HepG2 (cell line): ENCODE measurements at regions not wholly inside any gene's neighbourhood (a gene's known extent, or its start where the extent isn't known, plus 50 kb on each side); places are given as distances from the start of the nearest gene placed in this dataset.

Source experiments
- ATAC-seq: fragments of 200-7000 bp; cut with Tn5 transposase; 3 replicates; pipeline ENCODE4 v1.9.1; 2020; ENCODE audit warnings: mild to moderate bottlenecking, moderate library complexity
- BruUV-seq: library from RNA; stranded (reverse); fragments of 400-500 nt; replicated peaks from 2 replicates; lab custom pipeline; 2021; lab: Mats Ljungman, UMichigan
- CTCF ChIA-PET: fragments of 300-600 bp; formaldehyde crosslinking; extraction: SDS; loops from one replicate; lab custom pipeline; 2021; ENCODE audit warnings: low total read pairs, inconsistent platforms, low intra/inter-chr PET ratio; lab: Yijun Ruan, JAX
- POLR2A ChIA-PET: fragments of 350-600 bp; sonication (Branson Sonifier 250); formaldehyde crosslinking; loops from one replicate; lab custom pipeline; 2020; ENCODE audit warnings: antibody characterized with exemption, inconsistent platforms; lab: Yijun Ruan, JAX
- DNase-seq: peaks from one replicate; pipeline ENCODE4 v3.0.0-alpha.2; 2015; ENCODE audit warnings: low spot score
- FAIRE-seq: peaks from 3 replicates; lab custom pipeline; 2011; peaks lifted over from hg19 to GRCh38; lab: Jason Lieb, UNC
- H2AFZ ChIP-seq: one replicate; pipeline ENCODE4 v1.6.1; 2011; ENCODE audit warnings: low read length, inconsistent platforms
- H3K27ac ChIP-seq: fragments of 300-600 bp; 3 replicates; pipeline ENCODE4 v1.8.0; 2011; ENCODE audit warnings: mixed run types, mild to moderate bottlenecking, mixed read lengths, low read length, inconsistent platforms; ENCODE audit not compliant: insufficient read depth; ENCODE audit errors: extremely low read length
- H3K27me3 ChIP-seq, 2 experiments: fragments of 200-600 bp in 1 of 2; 2 replicates in 1 of 2; 3 replicates in 1 of 2; pipeline versions ENCODE4 v1.6.0 to v1.8.0; 2011; ENCODE audit warnings: low read length in 2 of 2, mild to moderate bottlenecking in 2 of 2, moderate library complexity in 2 of 2, inconsistent platforms in 1 of 2; ENCODE audit not compliant: insufficient read depth in 2 of 2, control insufficient read depth in 1 of 2
- H3K36me3 ChIP-seq, 2 experiments: fragments of 200-600 bp in 1 of 2; replicated peaks in 1 of 2; 2 replicates in 1 of 2; 3 replicates in 1 of 2; pipeline versions ENCODE4 v1.5.1 to v1.8.0; 2011; ENCODE audit warnings: low read length in 2 of 2, inconsistent platforms in 1 of 2; ENCODE audit not compliant: insufficient read depth in 2 of 2, control insufficient read depth in 1 of 2
- H3K4me1 ChIP-seq: 2 replicates; pipeline ENCODE4 v1.5.1; 2012; ENCODE audit warnings: low read length, inconsistent platforms; ENCODE audit not compliant: insufficient read depth
- H3K4me2 ChIP-seq: 2 replicates; pipeline ENCODE4 v1.6.0; 2011; ENCODE audit warnings: low read depth, low read length, inconsistent platforms
- H3K4me3 ChIP-seq, 3 experiments: fragments of 200-600 bp in 1 of 3; sonication (generic), shearing (Covaris generic) in 1 of 3; replicated peaks in 1 of 3; 2 replicates each; pipeline ENCODE4 v1.5.1; 2011 to 2016; ENCODE audit warnings: low read length in 3 of 3, inconsistent platforms in 2 of 3, low read depth in 2 of 3, mild to moderate bottlenecking in 2 of 3, control low read depth in 1 of 3, mixed read lengths in 1 of 3; ENCODE audit not compliant: insufficient read depth in 1 of 3
- H3K79me2 ChIP-seq: one replicate; pipeline ENCODE4 v1.6.1; 2011; ENCODE audit warnings: low read length, inconsistent platforms; ENCODE audit not compliant: insufficient read depth
- H3K9ac ChIP-seq: 2 replicates; pipeline ENCODE4 v1.6.0; 2011; ENCODE audit warnings: mild to moderate bottlenecking, low read depth, low read length, inconsistent platforms; ENCODE audit not compliant: insufficient read depth
- H3K9me3 ChIP-seq: 2 replicates; pipeline ENCODE4 v1.5.1; 2012; ENCODE audit warnings: mild to moderate bottlenecking, low read length
- H4K20me1 ChIP-seq: 2 replicates; pipeline ENCODE4 v1.6.0; 2011; ENCODE audit warnings: inconsistent platforms, mild to moderate bottlenecking, low read length, moderate library complexity; ENCODE audit not compliant: insufficient read depth
- CSRNP1 ChIP-seq: sonication (generic); formaldehyde crosslinking; IDR thresholded peaks from 2 replicates; pipeline ENCODE4 v1.8.1; 2023; ENCODE audit warnings: mild to moderate bottlenecking, missing genetic modification reagents
- ERF ChIP-seq: IDR thresholded peaks from 2 replicates; pipeline ENCODE4 v1.6.1; 2018; ENCODE audit warnings: missing biosample characterization, missing genetic modification reagents
- ETV6 ChIP-seq: sonication (generic); formaldehyde crosslinking; conservative IDR thresholded peaks from 2 replicates; pipeline ENCODE4 v1.4.0; 2020; ENCODE audit warnings: missing genetic modification reagents
- NFE2L2 ChIP-seq: fragments of 150-350 bp; IDR thresholded peaks from 2 replicates; pipeline ENCODE4 v1.6.1; 2014; ENCODE audit warnings: low read length
- NONO ChIP-seq, 2 experiments: fragments of 450-650 bp in 1 of 2; sonication (generic) in 1 of 2; formaldehyde crosslinking in 1 of 2; IDR thresholded peaks in 1 of 2; conservative IDR thresholded peaks in 1 of 2; 2 replicates each; pipeline versions ENCODE4 v1.6.1 to v1.8.0; 2017 to 2022; ENCODE audit warnings: mild to moderate bottlenecking in 1 of 2, missing genetic modification reagents in 1 of 2, moderate library complexity in 1 of 2
- TARDBP ChIP-seq: sonication (generic); formaldehyde crosslinking; IDR thresholded peaks from 2 replicates; pipeline ENCODE4 v1.8.0; 2022; ENCODE audit warnings: mild to moderate bottlenecking, missing genetic modification reagents
- TMF1 ChIP-seq: sonication (generic); formaldehyde crosslinking; IDR thresholded peaks from 2 replicates; pipeline ENCODE4 v1.8.1; 2022; ENCODE audit warnings: low read depth, missing genetic modification reagents
- ZNF121 ChIP-seq: sonication (generic); formaldehyde crosslinking; IDR thresholded peaks from 2 replicates; pipeline ENCODE4 v1.5.0; 2020; ENCODE audit warnings: mild to moderate bottlenecking, missing genetic modification reagents
- ZNF564 ChIP-seq: sonication (generic); formaldehyde crosslinking; IDR thresholded peaks from 2 replicates; pipeline ENCODE4 v1.8.1; 2023; ENCODE audit warnings: mild to moderate bottlenecking, missing genetic modification reagents
- ZNF619 ChIP-seq: sonication (generic); formaldehyde crosslinking; IDR thresholded peaks from 2 replicates; pipeline ENCODE4 v1.4.0; 2020; ENCODE audit warnings: mild to moderate bottlenecking, missing genetic modification reagents
- ZNF768 ChIP-seq: sonication (generic); formaldehyde crosslinking; IDR thresholded peaks from 2 replicates; pipeline ENCODE4 v1.4.0; 2020; ENCODE audit warnings: missing genetic modification reagents
- WGBS: methylation state at CpG from one replicate; pipeline ENCODE4 v1.1.6; 2017; ENCODE audit warnings: low lambda C conversion rate; 5-methylcytosine and 5-hydroxymethylcytosine counted together
- in situ Hi-C: cut with HindIII; loops from 2 replicates; pipeline ENCODE4 v1.10.0; 2017; ENCODE audit warnings: low pct_unique_long_range_greater_than_20kb; ENCODE audit not compliant: extremely low pct_ligation_motif_present
- intact Hi-C: fragments of 100-400 bp; cut with micrococcal nuclease; formaldehyde crosslinking; loops from one replicate; pipeline ENCODE4 v1.10.0; 2022; ENCODE audit not compliant: unreplicated experiment
- TF ChIP-seq, protein P1 (sequence below), 2 experiments: sonication (generic) in 1 of 2; formaldehyde crosslinking in 1 of 2; IDR thresholded peaks; 2 replicates each; pipeline versions ENCODE4 v1.4.0 to v1.6.1; 2016 to 2020; ENCODE audit warnings: borderline replicate concordance in 1 of 2, low read depth in 1 of 2, mild to moderate bottlenecking in 1 of 2, missing genetic modification reagents in 1 of 2

DNA sequence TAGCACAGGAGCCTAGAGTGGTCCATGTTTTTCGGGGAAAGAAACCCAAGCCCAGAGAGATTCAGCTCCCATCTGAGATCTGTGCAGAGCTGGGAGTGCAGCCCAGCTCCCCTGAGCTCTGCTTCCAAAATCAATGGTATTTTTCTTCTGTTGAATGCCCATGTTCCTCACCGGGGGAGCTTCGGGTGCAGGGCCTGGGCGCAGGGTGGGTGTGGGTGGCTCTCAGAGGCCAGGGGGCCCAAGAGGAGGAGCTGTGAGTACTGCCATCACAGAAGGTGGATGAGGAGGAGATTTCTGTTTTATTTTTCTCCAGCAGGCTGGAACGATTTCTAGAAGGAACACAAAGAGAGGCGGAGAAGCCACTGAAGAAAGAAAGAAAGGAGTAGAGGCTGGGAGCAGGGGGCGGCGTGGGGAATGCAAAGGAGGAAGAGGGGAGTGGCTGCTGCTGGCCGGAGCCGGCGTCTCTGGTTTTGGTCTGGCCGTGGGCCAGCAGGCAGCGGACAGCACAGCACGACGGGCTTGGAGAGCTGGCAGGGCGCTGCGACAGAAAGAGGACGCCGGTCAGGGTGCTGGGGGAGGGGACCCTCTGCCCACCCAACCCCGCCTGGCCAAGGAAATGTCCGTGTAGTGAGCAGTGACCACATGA lies 76.2 kb upstream of the KSR1 start (continued):
- no peak for TF ChIP-seq CSRNP1 (CRISPR knock-in tag)
- peak; percentile 77 for TF ChIP-seq ZNF121 (CRISPR knock-in tag)
- no peak for TF ChIP-seq NONO (IDR thresholded peaks at IDR 0.05)
- TF ChIP-seq NONO (CRISPR knock-in tag; conservative IDR thresholded peaks at IDR 0.05) = no peak
- TF ChIP-seq TMF1 = no peak
- TF ChIP-seq ERF (CRISPR knock-in tag) = no peak
- TF ChIP-seq ZNF768 (CRISPR knock-in tag) = peak; percentile 50; the same call in 1 of the 2 replicates
- TF ChIP-seq, all 625 proteins: peak for 3

- Histone ChIP-seq H4K20me1 (no peaks in the 10 kb centered on the region), H3K4me2 (peak overlapping the region; percentile 70), H3K27ac (no peak overlapping the region), H3K79me2 (no peaks in the 10 kb centered on the region), H2AFZ (no peak overlapping the region), H3K9ac (0 out of 2 replicates have a peak overlapping the region, but pooled peaks have one; percentile 1), H3K36me3 (no peaks in the 10 kb centered on the region), H3K4me1 (peaks cover 28% of the 10 kb centered on the region), H3K9me3 (peaks cover 5% of the 10 kb centered on the region; the same call in 1 of the 2 replicates), H3K4me3 (peak overlapping the region in 1 of 3 experiments; percentile 51; a peak in 2 of 6 replicates), H3K27me3 (peaks cover 0 to 6% of the 10 kb centered on the region in 2 experiments; a peak in 2 of 5 replicates)
- 0 out of 2 replicates have a peak, but pooled peaks have one; percentile 8 for TF ChIP-seq ZNF564
- TF ChIP-seq ETV6 (CRISPR knock-in tag) = no peak
- TF ChIP-seq NFE2L2 = no peak
- TF ChIP-seq, protein P1, sequence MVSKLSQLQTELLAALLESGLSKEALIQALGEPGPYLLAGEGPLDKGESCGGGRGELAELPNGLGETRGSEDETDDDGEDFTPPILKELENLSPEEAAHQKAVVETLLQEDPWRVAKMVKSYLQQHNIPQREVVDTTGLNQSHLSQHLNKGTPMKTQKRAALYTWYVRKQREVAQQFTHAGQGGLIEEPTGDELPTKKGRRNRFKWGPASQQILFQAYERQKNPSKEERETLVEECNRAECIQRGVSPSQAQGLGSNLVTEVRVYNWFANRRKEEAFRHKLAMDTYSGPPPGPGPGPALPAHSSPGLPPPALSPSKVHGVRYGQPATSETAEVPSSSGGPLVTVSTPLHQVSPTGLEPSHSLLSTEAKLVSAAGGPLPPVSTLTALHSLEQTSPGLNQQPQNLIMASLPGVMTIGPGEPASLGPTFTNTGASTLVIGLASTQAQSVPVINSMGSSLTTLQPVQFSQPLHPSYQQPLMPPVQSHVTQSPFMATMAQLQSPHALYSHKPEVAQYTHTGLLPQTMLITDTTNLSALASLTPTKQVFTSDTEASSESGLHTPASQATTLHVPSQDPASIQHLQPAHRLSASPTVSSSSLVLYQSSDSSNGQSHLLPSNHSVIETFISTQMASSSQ (IDR thresholded peaks at IDR 0.05; ENCODE audit: low read depth) = no peak
- TF ChIP-seq, protein P1 (CRISPR knock-in tag; IDR thresholded peaks at IDR 0.05; ENCODE audit: borderline replicate concordance) = peak; percentile 6; the same call in 1 of the 2 replicates
- TF ChIP-seq ZNF619 (CRISPR knock-in tag) = 0 out of 2 replicates have a peak, but pooled peaks have one; percentile 0
- TF ChIP-seq TARDBP (CRISPR knock-in tag) = no peak
- WGBS = 44% methylated on average over 8 of the region's 10 CpGs
- DNase-seq (no peak), FAIRE-seq (no peak), ATAC-seq (peak; percentile 24; the same call in 2 of the 3 replicates)
- intact Hi-C loops = loop anchor here (2.0 kb wide), 2 partner anchors 48 to 136 kb away; no protein-coding TSS in a partner anchor
- POLR2A ChIA-PET = interaction anchor here (1.0 to 1.2 kb wide), 2 partner anchors 86 to 135 kb away, joined by 3 to 4 read pairs; no protein-coding TSS in a partner anchor
- in situ Hi-C loops = loop anchor here (10.0 kb wide), 1 partner anchor 214 kb away; no protein-coding TSS in a partner anchor
- no TSS peak for BruUV-seq
- CTCF ChIA-PET = interaction anchor here (1.0 to 3.4 kb wide), 8 partner anchors 27 to 274 kb away, joined by 3 to 61 read pairs (median 12); no protein-coding TSS in a partner anchor
These were observed 75.7 kb upstream of the KSR1 start for GRCh38 chr17:27380551-27380950.
